ENCODE measurements at regions not wholly inside any gene's neighbourhood (a gene's known extent, or its start where the extent isn't known, plus 50 kb on each side); places are given as distances from the start of the nearest gene placed in this dataset.
A peak's percentile ranks its signal among the peaks of the same experiment; 100 is the strongest.

DNA sequence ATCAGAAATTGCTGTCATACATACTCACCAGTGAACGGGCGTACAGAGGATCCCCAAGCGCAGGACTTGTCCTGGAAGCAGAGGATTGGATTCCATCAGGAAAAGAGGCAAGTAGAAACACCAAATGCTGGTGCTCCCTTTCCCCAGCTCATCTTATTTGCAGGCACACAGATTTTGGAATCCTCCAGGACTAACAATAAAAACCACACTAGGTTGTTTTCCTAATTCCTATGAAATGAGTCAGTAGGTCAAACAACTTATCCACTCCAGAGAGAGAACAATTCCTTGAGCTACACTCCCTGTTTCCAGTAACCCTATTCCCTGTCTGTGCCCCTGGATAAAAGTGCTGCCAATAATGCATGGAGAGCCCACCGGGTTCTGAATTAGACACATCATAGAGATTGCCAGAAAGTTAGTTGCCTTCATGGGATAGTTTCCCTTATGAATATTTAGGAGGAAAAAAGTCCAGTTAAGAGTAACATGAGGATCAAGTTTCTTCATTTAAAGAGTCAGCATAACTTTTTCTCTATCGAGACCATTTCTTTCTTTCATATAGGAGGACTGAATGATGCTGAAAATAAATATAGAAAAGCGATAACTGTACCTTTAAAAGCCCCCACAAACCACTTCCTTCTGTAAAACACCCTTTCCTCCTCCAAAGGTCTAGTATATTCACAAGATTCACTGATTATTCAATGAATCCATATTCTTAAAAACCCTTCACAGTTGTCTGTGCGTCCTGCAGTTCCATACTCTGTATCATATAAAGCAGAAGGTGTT, 178.3 kb upstream of the KLF14 start:
- DNase-seq (ENCODE audit: low read depth in 2 of 2): no peak

DNA sequence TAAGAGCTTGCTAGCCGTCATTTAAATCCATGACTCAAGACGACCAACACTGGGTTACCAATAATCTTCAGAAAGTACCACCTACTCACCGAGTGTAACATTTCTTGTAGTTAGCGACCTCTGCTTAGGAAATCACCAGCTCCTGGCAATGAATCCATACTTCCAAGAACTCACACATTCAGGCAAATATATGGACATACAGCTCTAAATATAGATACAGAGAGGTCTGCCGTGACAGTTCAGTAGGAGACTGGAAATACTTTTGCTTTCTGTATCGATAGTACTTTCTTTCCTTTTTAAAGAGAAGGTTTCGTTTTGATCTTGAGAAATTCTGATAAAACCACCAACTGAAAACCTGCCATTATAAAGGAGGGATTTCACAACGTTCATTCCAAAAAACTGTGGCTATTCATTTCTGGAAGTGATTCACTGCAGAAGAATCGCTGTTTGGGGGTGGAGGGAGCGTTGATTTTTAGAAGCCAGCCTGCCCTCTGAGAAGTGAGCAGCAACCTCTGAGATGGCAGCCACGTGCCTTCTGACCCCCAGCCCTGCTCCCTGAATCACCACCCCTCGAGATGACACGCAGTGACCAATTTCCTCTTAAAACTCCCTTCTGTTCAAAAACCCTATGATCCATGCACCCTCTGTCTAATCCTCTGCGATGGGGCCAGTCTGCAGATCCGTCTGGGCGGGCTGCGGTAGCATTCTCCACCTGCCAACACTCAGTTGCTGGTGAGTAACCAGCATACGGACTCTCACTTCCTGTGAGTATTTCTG, 179.0 kb upstream of the KLF14 start:
- peak; percentile 62 to 77 for DNase-seq (ENCODE audit: low read depth in 2 of 2)

DNA sequence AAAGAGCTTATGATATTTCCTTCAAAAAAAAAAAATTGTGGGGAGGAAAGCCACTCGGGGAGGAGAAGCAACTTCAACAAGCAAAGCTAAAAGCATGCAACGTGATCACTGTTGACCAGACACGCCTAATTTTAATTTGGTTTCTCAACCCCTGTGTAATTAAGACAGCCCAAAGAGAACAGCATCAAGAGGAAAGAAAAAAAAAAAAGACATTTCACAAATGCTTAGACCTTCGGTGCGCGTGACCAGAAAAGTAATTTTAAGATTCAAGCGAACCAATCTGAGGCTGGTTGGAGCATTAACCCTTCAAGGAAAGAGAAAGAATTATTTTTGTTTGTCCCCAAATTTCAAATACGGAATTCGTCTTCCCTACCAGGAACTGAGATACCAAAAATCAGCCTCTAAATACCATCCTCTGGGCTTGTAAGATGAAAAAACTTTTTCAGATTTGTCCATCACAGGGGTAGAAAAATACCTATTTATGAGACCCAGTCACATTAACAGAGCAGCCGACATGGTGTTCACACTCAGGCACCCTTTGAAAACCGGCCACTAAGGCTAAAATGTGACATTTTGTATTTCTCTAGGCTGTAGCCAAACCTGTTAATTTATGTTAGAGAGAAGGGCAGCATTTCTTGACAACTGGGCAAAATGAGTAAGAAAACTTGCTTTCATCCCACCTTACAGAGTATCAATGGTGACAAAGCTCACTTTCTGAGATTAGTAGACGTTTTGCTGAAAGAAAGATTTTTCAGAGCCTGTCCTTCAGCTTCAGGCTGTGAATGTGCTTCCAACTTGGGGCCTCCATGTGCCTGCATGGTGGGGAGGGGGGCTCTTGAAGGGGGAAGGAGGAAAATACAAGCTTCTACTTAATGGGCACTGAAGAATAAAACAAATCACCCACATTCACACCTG, 179.9 kb upstream of the KLF14 start:
- no peak for DNase-seq (ENCODE audit: low read depth in 2 of 2)

DNA sequence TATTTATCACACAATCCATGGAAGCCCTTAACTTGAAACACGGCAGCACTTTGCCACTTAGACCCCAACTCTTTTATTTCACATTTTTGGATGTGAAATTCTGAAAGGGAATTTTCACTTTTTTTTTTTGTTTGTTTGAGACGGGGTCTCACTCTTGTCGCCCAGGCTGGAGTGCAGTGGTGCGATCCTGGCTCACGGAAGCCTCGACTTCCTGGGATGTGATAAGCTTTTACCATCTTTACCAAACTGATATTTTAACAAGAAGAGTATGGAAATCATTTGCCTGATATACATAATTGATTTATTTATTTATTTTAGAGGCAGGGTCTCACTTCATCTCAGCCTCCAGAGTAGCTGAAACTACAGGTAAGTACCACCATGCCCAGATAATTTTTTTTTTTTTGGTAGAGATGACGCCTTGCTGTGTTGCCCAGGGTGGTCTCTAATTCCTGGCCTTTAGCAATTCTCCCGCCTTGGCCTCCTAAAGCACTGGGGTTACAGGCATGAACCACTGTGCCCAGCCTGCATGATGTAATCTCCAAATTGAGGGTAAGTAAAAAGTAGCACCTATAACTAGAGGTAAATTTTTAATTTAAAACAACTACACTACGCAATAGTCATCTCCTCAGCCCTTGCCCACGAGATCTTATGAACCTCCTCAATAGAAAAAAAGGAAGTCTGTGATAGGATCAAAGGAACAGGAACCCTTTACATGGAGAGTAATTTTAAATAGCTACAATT, 180.7 kb upstream of the KLF14 start:
- no peak for DNase-seq (ENCODE audit: low read depth in 2 of 2)

DNA sequence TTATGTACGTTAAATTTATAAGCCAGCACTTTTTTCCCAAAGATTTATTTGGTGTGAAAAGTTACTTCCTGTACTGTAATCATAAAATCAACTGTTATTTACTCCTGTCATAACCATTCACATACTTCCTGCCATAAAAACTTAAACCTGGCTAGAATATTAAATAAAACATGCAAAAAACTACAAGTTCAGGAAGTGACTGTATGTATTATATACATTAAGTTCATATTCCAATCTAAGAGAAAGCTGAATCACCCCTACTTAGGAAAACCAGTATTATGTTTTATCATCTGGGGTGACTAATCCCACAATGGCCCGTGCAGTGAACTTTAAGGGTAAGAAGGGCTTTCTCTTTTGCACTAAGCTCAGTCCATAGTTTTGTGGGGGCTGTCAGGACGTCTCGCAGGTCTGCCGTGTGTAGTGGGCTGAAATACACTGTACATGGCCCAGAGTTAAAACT, 183.7 kb upstream of the KLF14 start:
- no peak for DNase-seq (ENCODE audit: low read depth in 2 of 2)

DNA sequence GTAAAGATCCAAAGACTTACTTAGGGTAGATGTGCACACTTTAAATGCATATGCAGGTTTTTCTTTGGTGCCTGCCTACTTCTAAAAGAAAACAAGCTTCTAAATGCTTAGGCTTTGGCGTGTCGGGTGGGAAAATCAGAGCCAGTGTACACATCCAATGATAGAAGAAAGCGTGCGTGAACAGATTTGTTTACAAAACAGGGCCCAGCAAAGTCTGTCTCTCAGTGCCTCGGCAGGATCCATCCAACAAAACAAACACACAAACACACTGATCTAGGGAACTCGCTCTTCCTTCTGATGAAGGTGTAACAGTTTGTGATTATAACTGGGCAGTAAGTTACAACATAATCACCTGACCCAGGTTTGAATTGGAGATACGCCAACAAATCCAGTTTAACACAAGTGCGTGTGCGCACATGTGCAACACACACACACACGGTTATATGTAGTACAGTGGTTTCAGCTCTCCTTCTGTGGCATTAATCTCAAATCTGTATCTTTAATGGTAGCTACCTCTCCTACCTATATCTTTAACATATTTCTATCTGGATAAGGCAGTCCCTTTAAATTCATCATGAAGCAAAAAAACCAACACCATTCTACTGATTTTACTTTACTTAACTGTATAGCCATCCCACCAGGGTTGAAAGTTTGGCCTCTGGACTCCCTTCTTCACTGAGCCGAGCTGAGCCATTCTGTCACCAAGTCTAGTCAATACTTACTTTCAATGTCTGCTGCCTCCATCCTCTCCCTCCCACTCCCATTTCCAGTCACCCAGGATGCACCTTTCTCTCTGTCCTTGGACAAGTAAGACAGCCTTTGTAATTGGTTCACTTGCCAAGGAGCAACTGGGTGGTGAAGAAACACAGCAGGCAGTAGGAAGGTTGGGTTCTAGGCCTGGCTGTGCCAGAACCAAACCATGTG, 184.4 kb upstream of the KLF14 start:
- DNase-seq (ENCODE audit: low read depth in 2 of 2): no peak

DNA sequence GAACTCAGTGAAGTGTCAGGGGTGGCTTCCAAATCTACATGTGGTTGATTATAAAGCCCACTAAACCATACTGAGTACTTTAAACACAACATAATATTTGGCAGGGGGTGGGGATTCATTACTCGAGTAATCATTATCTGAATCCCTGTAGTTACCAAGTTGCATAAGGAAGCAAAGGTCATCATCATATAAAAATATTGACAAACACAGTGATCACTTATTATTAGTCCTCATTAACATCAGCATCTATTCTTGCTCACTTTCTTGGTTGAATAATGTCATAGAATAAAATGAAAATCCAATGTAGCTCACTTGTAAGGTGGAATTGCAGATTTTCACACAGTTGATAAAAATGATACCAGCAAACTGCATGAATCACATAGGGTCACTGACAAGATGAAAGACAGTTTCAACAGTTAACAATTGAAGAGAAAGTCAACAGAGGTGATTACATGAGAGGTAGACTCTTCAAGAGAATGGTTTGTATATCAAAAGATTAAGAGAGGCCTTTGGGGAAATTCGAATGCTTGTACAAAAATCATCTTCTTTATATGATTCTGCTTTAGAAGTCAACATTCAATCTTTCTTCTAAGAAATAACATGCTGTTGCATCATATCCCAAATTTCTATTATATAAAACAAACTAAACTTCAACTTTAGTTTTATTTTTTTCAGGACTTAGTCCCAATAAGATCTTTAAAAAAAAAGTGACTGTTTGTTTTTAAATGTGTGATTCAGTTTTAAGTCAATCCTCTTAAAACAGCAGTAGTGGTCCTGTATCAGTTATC, 185.5 kb upstream of the KLF14 start:
- DNase-seq (ENCODE audit: low read depth in 2 of 2): no peak

DNA sequence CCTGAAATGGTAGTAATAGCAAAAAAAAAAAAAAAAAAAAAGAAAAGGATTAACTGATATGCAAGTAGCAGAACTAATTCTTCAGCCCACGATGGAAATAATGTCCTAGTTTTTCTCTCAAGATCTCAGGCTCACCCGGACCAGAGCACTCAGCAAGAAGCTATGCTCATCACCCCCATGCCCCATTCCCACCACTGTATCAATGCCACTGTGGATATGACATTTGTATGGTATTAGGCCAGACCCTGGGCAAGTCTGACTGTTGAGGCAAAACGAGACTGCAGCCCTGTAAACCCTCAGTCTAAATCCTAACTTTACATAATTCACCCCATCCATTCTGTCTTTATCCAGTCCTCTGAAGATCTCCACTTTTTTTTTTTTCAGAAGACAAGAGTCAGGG, 186.1 kb upstream of the KLF14 start:
- DNase-seq (ENCODE audit: low read depth in 2 of 2): no peak

DNA sequence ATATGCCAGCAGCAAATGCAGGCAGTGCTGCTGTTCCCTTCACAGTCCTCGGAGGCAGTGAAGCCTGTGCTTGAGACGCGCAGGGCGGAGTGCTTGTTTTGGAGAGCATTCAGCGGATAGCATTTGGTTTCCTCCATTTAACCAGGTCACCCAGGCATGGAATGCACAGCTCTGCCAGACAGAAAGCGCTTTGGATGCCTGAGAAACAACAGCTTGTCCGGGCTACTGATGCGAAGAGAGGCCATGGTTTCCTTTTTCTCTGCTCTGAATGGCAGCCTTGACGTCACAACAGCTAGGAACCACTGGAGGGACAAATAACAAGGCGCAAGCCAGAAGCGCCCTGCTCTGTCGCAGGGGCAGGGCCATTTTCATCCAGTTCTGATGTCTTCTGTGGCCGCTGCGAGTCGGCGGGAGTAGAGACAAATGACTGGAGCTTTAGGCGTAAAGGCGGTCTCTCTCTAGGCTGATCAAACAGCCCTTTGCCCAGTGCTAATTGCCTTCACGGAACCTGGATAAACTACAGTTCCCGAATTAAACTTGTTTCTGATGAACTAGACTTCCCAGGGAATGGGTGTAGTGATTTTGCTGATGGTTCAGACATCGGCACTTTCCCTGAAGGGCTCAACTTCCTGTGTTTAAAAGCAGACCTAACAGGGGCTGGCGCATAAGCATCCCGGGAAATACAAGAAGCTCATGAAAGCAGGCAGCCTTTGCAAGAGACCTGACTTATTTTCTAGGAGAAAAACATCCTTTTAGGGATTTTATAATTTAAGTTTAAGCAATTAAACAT, 187.6 kb upstream of the KLF14 start:
- DNase-seq (ENCODE audit: low read depth in 2 of 2): no peak

DNA sequence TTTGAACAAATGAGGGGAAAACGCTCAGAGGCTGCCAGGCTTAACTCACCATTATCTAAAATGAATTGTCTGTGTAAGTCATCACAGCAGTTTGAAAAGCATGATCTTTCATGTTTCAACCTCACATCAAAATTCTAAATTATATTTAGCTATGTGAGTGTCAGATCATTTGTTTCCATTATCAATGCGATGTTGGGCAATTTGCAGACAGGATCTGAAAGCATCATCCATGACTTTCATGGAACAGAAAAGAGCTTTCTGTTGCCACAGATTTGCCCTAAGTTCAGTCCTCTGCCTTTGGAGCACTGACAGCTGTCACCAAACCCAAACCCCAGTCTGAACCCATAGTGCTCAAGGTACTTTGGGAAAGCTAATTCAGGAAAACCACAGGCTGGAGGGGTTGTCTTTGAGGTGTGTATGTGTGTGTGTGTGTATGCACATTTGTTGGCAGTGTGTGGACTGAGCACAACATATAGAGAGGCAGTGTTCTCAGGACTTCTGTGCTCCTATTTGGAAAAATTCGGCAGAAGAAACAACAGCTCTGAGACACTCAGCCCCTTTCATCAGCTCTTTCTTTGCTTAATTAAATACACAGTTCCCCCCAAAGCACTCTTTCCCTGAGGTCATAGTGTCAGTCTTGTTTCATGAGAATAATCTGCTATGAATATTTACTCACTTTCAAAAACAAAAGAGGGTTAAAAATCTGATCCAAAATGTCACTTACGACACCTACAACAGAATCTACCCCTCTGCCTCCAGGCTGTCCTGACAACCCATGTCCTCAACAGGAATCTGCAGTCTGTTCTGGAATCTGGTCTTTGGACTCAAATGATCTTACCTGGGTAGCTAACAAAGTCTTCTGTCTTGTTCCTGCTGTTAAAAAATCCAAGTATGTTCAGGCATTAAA, 188.5 kb upstream of the KLF14 start:
- DNase-seq (ENCODE audit: low read depth in 2 of 2): no peak

DNA sequence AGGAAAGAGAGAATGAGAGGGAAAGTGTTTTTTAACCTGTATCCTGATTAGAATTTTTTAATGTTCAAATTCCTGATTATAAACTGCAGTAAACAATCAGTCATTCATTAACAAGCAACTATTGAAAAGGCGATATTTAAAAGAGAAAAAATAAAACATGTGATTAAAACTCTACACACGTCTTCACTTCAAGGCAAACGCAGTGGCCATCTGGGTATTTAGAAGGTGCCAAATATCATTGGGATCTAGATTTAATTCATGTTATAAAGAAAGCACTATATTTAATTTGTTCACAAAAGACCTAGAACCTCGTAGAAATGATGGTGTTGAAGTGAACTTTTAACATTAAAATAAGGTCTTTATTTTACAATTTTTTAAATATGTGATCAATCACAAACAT, 189.4 kb upstream of the KLF14 start:
- DNase-seq (ENCODE audit: low read depth in 2 of 2): no peak

DNA sequence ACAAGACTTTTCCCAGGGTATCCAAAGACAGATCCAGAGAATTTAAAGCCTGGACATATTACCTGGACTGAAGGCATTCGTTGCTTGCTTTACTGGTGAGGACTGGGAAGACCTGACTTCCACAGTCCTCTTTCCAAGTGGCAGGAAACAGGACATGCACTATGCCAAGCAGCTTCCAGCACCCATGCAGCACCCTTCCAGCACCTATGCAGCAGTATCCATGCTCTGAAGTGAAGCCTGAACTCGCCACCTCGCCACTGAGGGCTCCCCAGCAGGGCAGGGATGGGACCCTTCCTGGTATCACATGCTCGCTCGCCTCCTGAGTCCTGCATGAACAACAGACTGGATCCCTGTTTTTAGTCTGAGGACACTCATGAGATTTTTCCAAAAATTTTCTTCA, 189.9 kb upstream of the KLF14 start:
- no peak for DNase-seq (ENCODE audit: low read depth in 2 of 2)

DNA sequence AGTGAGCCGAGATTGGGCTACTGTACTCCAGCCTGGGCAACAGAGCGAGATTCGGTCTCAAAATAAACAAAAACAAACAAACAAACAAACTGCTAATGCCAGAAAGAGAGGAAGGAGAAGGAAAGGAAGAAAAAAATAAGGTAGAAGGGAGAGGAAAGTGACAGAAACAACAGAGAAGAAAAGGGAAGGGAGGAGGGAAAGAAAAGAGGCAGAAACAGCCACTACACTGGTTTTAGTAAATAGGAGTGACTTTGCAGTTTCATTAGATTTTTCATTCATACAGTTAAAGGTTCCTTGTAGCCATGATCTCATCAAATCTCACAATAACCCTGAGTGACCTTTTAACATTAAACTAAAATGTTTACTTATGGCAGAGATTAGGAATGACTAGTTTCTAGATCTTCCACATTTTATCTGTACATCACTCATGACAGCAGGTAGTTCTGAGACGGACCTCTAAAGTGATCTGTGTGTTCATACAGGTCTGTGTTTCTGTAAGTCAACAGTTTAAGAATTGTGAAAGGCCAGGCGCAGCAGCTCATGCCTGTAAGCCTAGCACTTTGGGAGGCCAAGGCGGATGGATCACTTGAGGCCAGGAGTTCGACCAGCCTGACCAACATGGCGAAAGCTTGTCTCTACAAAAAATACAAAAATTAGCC, 191.3 kb upstream of the KLF14 start:
- DNase-seq (ENCODE audit: low read depth in 2 of 2): no peak

DNA sequence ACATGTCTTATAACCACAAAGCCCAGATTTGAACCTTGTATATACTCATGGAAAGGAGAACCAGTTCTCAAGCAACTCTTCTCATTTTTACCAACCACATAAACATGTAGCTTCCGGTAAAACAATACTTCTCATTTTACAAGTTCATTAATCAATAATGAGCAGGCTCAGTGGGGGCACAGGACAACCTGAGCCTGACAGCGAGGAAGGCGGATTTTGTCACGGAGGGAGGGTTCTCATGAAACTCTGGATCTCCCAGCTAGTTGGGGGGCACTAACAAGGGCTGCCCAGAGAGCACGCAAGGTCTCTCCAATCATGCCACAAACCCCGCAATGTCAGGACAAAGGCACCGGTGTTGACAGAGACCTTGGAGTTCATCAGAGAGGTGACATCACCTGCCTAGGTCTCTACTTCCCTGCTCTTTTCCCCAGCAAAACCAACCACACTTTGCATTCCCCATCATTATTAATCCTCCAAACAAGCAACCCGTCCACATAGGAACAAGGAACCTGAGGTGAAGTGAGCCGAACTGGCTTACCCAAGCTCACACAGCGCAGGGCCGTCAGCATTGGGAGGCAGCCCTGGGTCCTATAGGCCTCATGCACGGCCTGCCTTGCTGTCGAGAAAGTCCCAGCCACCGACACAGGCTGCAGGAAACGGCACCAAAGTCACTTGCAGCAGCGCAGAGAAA, 192.1 kb upstream of the KLF14 start:
- DNase-seq (ENCODE audit: low read depth in 2 of 2): no peak

DNA sequence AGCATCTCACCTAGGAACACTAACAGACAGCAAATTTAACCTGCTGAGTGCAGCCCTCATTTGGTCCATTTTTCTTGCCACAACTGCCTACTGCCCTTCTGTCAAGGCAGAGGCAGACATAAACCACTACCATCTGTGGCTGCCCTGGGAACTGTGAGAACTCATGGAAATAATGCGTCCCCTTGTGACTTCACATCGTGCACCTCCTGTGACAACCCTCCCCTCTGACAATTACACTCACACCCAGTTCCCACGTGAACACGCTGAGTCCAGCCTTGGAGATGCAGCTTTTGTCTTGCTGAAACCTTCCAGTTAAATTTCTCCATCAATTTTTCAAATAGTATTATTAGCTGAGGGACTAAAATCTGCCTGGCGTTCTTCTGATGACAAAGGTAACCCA, 193.1 kb upstream of the KLF14 start:
- no peak for DNase-seq (ENCODE audit: low read depth in 2 of 2)

DNA sequence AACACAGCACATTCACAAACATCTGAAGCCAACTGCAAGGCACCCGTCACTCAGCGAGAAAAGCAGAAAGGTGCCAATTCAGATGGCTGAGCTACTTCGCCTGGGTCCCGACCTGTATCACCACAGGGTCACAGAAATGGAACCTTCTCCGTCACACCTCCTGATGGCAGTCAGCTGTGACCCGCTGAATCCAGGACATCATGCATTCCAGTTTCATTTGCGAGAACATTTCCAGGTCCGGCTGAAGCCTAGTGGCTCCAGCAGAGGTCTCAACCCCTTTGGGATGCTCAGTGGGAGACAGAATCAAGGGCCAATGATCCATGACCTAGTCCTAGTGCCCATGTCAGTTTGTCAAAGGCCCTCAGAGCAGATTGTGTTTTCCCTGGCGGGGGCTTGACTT, 193.6 kb upstream of the KLF14 start:
- DNase-seq (ENCODE audit: low read depth in 2 of 2): no peak
